AG08396 (cell line): ENCODE measurements at regions not wholly inside any gene's neighbourhood (a gene's known extent, or its start where the extent isn't known, plus 50 kb on each side); places are given as distances from the start of the nearest gene placed in this dataset.
"Not testable (repeated sequence)": the region's sequence is repeated elsewhere in the genome, so short reads cannot be mapped to it uniquely, and the experiment has no call there.

Experiments
- DNase-seq: peaks from one replicate; pipeline ENCODE4 v3.0.0; 2012; ENCODE audit warnings: low spot score, mixed read lengths

GRCh38 chr12:8390001-8390777 is 65.6 kb upstream of the CLEC6A start:
- DNase-seq: peak; percentile 41

- peak; percentile 52 for DNase-seq
These were observed 59.3 kb upstream of the CLEC6A start for GRCh38 chr12:8396225-8397071.

GRCh38 chr12:8397378-8397777 is 58.4 kb upstream of the CLEC6A start:
- DNase-seq: not testable (repeated sequence)

- DNase-seq: peak; percentile 2
These were observed 56.2 kb upstream of the CLEC6A start for GRCh38 chr12:8399496-8400034.

- not testable (repeated sequence) for DNase-seq
These were observed 51.9 kb upstream of the CLEC6A start for GRCh38 chr12:8403834-8404233.

- not testable (repeated sequence) for DNase-seq
These were observed 51.4 kb upstream of the CLEC6A start for GRCh38 chr12:8404341-8404740.
